Heart right ventricle (tissue), 16 donors: ENCODE measurements at regions not wholly inside any gene's neighbourhood (a gene's known extent, or its start where the extent isn't known, plus 50 kb on each side); places are given as distances from the start of the nearest gene placed in this dataset.
A peak's percentile ranks its signal among the peaks of the same experiment; 100 is the strongest.

Experiments used
- ATAC-seq, 8 donors: fragments of 200-7000 bp; cut with Tn5 transposase; one replicate each; pipeline ENCODE4 v1.9.1; 2020; ENCODE audit warnings: mild to moderate bottlenecking in 8 of 8, moderate library complexity in 8 of 8, moderate number of reproducible peaks in 1 of 8
- DNase-seq, 2 donors: peaks; one replicate each; pipeline ENCODE4 v3.0.0-alpha.2; 2020
- H3K27ac ChIP-seq, 10 donors: fragments of 200-600 bp; sonication (generic) in 2 of 10; one replicate each; pipeline versions ENCODE4 v1.5.0 to v1.8.0; 2020 to 2022; ENCODE audit warnings: mild to moderate bottlenecking in 3 of 10
- H3K27me3 ChIP-seq, 7 donors: fragments of 200-600 bp; one replicate each; pipeline ENCODE4 v1.8.0; 2021 to 2022; ENCODE audit warnings: mild to moderate bottlenecking in 2 of 7
- H3K36me3 ChIP-seq, 9 donors: fragments of 200-600 bp; sonication (generic) in 1 of 9; one replicate each; pipeline versions ENCODE4 v1.5.0 to v1.8.0; 2020 to 2022; ENCODE audit warnings: mild to moderate bottlenecking in 2 of 9
- H3K4me1 ChIP-seq, 9 donors: fragments of 200-600 bp; sonication (generic) in 1 of 9; one replicate each; pipeline versions ENCODE4 v1.5.0 to v1.8.0; 2020 to 2022; ENCODE audit warnings: mild to moderate bottlenecking in 4 of 9
- H3K4me3 ChIP-seq, 10 donors: fragments of 200-600 bp; sonication (generic) in 2 of 10; one replicate each; pipeline versions ENCODE4 v1.5.0 to v1.8.0; 2020 to 2022; ENCODE audit warnings: mild to moderate bottlenecking in 7 of 10, moderate library complexity in 2 of 10
- H3K9me3 ChIP-seq, 11 donors: fragments of 200-600 bp in 10 of 11; sonication (generic) in 2 of 11; one replicate each; pipeline versions ENCODE4 v1.5.0 to v1.8.0; 2013 to 2022; ENCODE audit warnings: mild to moderate bottlenecking in 2 of 11, control low read depth in 1 of 11, moderate library complexity in 1 of 11
- WGBS, 2 donors: extraction: QIAGEN DNeasy Blood & Tissue Kit; methylation state at CpG; one replicate each; pipeline ENCODE4 v1.1.7; 2013; ENCODE audit warnings: inconsistent platforms in 1 of 2; 5-methylcytosine and 5-hydroxymethylcytosine counted together
- intact Hi-C, 10 donors: fragments of 100-400 bp; cut with DNase I; formaldehyde crosslinking; loops; one replicate each; pipeline versions ENCODE4 v1.11.1 to v1.14.2; 2022
- TF ChIP-seq, protein P1 (sequence below), 9 donors: fragments of 200-600 bp; sonication (generic) in 2 of 9; IDR thresholded peaks; one replicate each; pipeline versions ENCODE4 v1.5.0 to v1.8.0; 2021 to 2022; ENCODE audit warnings: antibody characterized with exemption in 9 of 9, mild to moderate bottlenecking in 5 of 9, moderate library complexity in 1 of 9
- donor health status: Arrhythmogenic right ventricular cardiomyopathy.
- donor health status: ischemic (EF 13 %, LVEDD 7.1; RV severe dilation, severe dysfunction).
- donor health status: healthy with polysubstance abuse.
- donor health status: DM: no; HTN: yes; CAD: no.
- donor health status: DM: no; HTN: no; CAD: no.
- donor health status: ischemic (EF 25% LVEDD 6.9; RV normal size, moderate dysfunction).
- donor health status: ischemic (EF 25% LVEDD 5.7; RV mildly dilated, moderate dysfunction).
- donor health status: healthy.
- donor health status: DM: yes; HTN: yes; CAD: no.
- donor health status: Ischemic cardiomyopathy.
- donor health status: ischemic (EF 35%, LVEDD 5.7; RV mildly dilated, moderate dysfunction).
- donor health status: nonischemic (EF 11% LVEDD 7.7; RV severe dilation, severe dysfunction).
- donor health status: DM: yes; HTN: yes; CAD: no.
- donor health status: PGD.
- donor health status: ischemic (EF 29% LVEDD 5.4; RV normal size, mild dysfunction).
- donor health status: nonischemic (EF 23%, LVEDD 6.1; RV moderate dilation, normal function).

GRCh38 chr9:110126499-110126941 lies 81.4 kb downstream of the C9orf152 start:
- H3K4me3 ChIP-seq = peak overlapping the region; percentile 25 to 53 (median 42)

DNA sequence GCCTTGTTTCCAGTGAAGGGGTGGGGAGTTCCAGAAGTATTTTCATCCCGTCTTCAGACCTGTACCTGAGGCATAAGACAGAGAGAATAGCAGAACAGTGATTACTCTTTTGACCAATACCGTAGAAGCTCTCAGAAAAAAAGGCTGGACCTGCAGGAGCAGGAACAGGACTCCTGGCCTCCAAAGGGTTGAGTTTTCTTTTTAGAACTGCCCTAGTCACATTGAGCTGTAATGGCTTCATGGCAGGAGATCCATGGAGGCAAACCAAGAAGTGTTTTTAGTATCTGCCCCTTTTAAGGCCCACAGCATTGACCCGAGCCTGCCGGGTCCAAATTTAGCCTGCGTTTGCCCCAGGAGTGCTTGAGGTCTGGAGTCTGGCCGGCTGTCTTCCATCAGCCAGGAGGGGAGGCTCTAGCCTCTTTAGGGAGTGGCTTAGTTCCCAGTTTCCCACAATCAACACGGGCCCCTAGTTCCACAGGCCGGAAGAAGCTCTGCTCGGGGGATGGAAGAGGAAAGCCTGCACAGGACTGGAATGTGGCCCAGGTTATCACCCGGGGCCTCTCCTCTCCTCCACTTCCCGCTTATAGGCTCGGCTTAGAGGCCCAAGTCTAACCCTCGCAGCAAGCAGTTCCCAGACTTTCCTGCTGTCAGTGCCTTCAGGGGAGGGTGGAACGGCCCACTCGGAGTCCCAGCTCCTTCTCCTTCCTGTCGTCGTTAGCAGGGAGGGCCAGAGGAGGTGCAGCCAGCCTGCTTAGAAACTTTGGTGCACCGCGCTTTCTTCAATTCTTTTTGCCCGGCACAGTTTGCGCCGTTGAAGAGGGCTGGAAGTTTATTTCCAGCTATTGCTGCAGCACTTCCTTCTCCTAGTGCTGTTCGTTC lies 80.7 kb downstream of the C9orf152 start:
- H3K4me1 ChIP-seq = peaks cover 20 to 99% (median 91%) of the 10 kb centered on the region in 9 donors
- H3K27me3 ChIP-seq = no peaks in the 10 kb centered on the region
- H3K36me3 ChIP-seq = no peaks in the 10 kb centered on the region
- peak; percentile 80 to 89 (median 87) for ATAC-seq
- WGBS, 2 donors = 5 to 7% methylated on average over 23 of the region's 23 CpGs
- TF ChIP-seq, protein P1, sequence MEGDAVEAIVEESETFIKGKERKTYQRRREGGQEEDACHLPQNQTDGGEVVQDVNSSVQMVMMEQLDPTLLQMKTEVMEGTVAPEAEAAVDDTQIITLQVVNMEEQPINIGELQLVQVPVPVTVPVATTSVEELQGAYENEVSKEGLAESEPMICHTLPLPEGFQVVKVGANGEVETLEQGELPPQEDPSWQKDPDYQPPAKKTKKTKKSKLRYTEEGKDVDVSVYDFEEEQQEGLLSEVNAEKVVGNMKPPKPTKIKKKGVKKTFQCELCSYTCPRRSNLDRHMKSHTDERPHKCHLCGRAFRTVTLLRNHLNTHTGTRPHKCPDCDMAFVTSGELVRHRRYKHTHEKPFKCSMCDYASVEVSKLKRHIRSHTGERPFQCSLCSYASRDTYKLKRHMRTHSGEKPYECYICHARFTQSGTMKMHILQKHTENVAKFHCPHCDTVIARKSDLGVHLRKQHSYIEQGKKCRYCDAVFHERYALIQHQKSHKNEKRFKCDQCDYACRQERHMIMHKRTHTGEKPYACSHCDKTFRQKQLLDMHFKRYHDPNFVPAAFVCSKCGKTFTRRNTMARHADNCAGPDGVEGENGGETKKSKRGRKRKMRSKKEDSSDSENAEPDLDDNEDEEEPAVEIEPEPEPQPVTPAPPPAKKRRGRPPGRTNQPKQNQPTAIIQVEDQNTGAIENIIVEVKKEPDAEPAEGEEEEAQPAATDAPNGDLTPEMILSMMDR (IDR thresholded peaks at IDR 0.05) = peak in 3 of 9 donors; percentile 17 to 31 (median 23)
- H3K4me3 ChIP-seq = peak overlapping the region; percentile 10 to 53 (median 42)
- intact Hi-C loops = loop anchor here in 3 of 10 donors (5.0 kb wide), 3 partner anchors 45 to 60 kb away; no protein-coding TSS in a partner anchor
- DNase-seq = peak; percentile 76 to 90
- H3K9me3 ChIP-seq = no peaks in the 10 kb centered on the region
- H3K27ac ChIP-seq = peak overlapping the region; percentile 78 to 94 (median 87)

More at GRCh38 chr9:110126499-110126941, 81.4 kb downstream of the C9orf152 start:
- peak overlapping the region; percentile 78 to 94 (median 87) for H3K27ac ChIP-seq
- no peak for DNase-seq
- peak in 2 of 8 donors; percentile 1 to 7 for ATAC-seq
- no peaks in the 10 kb centered on the region for H3K36me3 ChIP-seq
- H3K4me1 ChIP-seq = peaks cover 20 to 100% (median 86%) of the 10 kb centered on the region in 9 donors
- no peaks in the 10 kb centered on the region for H3K27me3 ChIP-seq
- TF ChIP-seq, protein P1 (IDR thresholded peaks at IDR 0.05) = no peak
- intact Hi-C loops = loop anchor here in 3 of 10 donors (5.0 kb wide), 3 partner anchors 44 to 59 kb away; no protein-coding TSS in a partner anchor
- 23 to 24% methylated on average over 7 of the region's 7 CpGs for WGBS, 2 donors
- no peaks in the 10 kb centered on the region for H3K9me3 ChIP-seq

DNA sequence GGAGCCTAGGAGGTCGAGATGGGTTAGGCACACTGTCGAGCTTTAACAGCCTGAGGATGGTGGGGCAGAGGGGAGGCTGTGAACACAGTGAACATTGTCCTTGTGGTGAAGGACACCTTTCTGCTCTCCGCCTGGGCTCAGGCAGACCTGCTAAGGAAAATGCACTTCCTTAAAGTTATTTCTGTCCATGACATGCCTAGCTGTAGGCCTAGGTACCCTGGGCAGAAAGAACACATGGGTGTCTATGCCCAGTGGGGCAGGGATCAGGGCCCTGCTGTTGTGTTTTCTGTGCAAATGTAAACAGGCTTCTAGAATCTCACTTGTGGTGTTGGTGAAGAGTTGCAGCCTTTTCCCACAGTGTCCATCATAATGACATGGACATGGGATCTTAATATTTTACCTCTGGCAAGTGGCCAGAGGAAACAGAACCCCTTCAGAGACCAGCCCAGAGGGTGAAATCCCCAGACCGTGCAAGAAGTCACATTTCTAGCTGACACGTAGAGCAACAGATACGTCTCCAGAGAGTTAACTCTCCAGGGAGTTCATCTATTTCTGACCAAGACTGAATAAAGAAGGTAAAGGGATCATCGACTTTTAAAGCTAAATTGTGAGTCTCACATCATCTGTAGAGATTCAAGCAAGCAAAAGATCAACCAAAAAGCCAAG lies 79.2 kb downstream of the C9orf152 start:
- ATAC-seq (peak in 1 of 8 donors; percentile 14), DNase-seq (no peak)
- Histone ChIP-seq H3K4me1 (peaks cover 29 to 99% (median 94%) of the 10 kb centered on the region in 9 donors), H3K36me3 (no peaks in the 10 kb centered on the region), H3K9me3 (no peaks in the 10 kb centered on the region), H3K4me3 (peak overlapping the region in 7 of 10 donors; percentile 42 to 53 (median 45)), H3K27me3 (no peaks in the 10 kb centered on the region), H3K27ac (peak overlapping the region; percentile 52 to 94 (median 87))
- TF ChIP-seq, protein P1 (IDR thresholded peaks at IDR 0.05) = no peak
- intact Hi-C loops = loop anchor here in 3 of 10 donors (5.0 kb wide), 3 partner anchors 46 to 61 kb away; no protein-coding TSS in a partner anchor
- WGBS, 2 donors = 27 to 28% methylated on average over 7 of the region's 7 CpGs

DNA sequence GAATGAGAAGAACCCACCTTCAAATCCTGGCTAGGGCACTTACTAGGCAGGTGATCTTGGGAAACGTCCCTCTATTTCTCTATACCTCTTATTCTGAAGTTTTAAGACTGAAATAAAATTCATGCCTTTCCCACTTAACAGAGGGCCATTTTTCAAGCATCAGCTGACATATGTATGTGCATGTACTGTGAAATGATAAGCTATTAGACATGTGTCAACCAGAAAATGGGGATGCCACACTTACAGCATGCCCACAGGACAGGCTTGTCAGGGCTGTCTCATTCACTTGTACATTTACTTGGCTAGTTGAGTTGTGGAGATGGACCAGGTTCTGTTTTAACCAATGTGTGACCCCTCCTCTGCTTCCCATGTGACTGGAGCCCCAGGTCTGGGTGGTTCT lies 78.5 kb downstream of the C9orf152 start:
- Histone ChIP-seq H3K4me1 (peaks cover 26 to 99% (median 94%) of the 10 kb centered on the region in 9 donors), H3K4me3 (peak overlapping the region in 5 of 10 donors; percentile 42 to 53 (median 51)), H3K9me3 (no peaks in the 10 kb centered on the region), H3K36me3 (no peaks in the 10 kb centered on the region), H3K27ac (peak overlapping the region; percentile 40 to 94 (median 87)), H3K27me3 (no peaks in the 10 kb centered on the region)
- intact Hi-C loops = loop anchor here in 3 of 10 donors (5.0 kb wide), 3 partner anchors 47 to 62 kb away; no protein-coding TSS in a partner anchor
- WGBS, 2 donors = 34 to 50% methylated on average over 1 of the region's 1 CpG
- DNase-seq (no peak), ATAC-seq (no peak)
- TF ChIP-seq, protein P1 (IDR thresholded peaks at IDR 0.05) = no peak
